ENCODE measurements at regions not wholly inside any gene's neighbourhood (a gene's known extent, or its start where the extent isn't known, plus 50 kb on each side); places are given as distances from the start of the nearest gene placed in this dataset.

GRCh38 chr2:196318517-196319377 is 147.4 kb upstream of the STK17B start:
- H3K9me3 Mint-ChIP-seq: no peaks in the 10 kb centered on the region
- no peaks in the 10 kb centered on the region for H3K4me1 Mint-ChIP-seq
- no peak overlapping the region for H3K27ac Mint-ChIP-seq
- no peak overlapping the region for H3K4me3 Mint-ChIP-seq
- no peaks in the 10 kb centered on the region for H3K36me3 Mint-ChIP-seq
- CTCF ChIA-PET: no interaction called here
- no peak for DNase-seq
- peaks cover 11% of the 10 kb centered on the region for H3K27me3 Mint-ChIP-seq

GRCh38 chr2:196322973-196323810 is 151.8 kb upstream of the STK17B start:
- Mint-ChIP-seq H3K27ac (no peak overlapping the region), H3K9me3 (no peaks in the 10 kb centered on the region), H3K4me3 (no peak overlapping the region), H3K36me3 (no peaks in the 10 kb centered on the region), H3K4me1 (no peaks in the 10 kb centered on the region), H3K27me3 (peaks cover 20% of the 10 kb centered on the region)
- DNase-seq: no peak
- CTCF ChIA-PET: no interaction called here

- H3K9me3 Mint-ChIP-seq: no peaks in the 10 kb centered on the region
- CTCF ChIA-PET: no interaction called here
- no peaks in the 10 kb centered on the region for H3K36me3 Mint-ChIP-seq
- no peak overlapping the region for H3K27ac Mint-ChIP-seq
- H3K4me1 Mint-ChIP-seq: no peaks in the 10 kb centered on the region
- H3K27me3 Mint-ChIP-seq: peaks cover 10% of the 10 kb centered on the region
- DNase-seq: no peak
- no peak overlapping the region for H3K4me3 Mint-ChIP-seq
These were observed 152.8 kb upstream of the STK17B start for GRCh38 chr2:196324211-196324610.

- Mint-ChIP-seq H3K27me3 (peaks cover 10% of the 10 kb centered on the region), H3K36me3 (no peaks in the 10 kb centered on the region), H3K9me3 (no peaks in the 10 kb centered on the region), H3K4me3 (no peak overlapping the region), H3K27ac (no peak overlapping the region), H3K4me1 (no peaks in the 10 kb centered on the region)
- CTCF ChIA-PET: interaction anchor here (0.9 kb wide), 1 partner anchor 9 kb away, joined by 3 read pairs; no protein-coding TSS in a partner anchor
- no peak for DNase-seq
These were observed 156.8 kb upstream of the STK17B start for GRCh38 chr2:196328088-196328680.

GRCh38 chr2:196329959-196330358 is 158.6 kb upstream of the STK17B start:
- CTCF ChIA-PET: interaction anchor here (0.7 kb wide), 1 partner anchor 174 kb away, joined by 5 read pairs; no protein-coding TSS in a partner anchor
- Mint-ChIP-seq H3K27ac (no peak overlapping the region), H3K36me3 (no peaks in the 10 kb centered on the region), H3K27me3 (peaks cover 6% of the 10 kb centered on the region), H3K9me3 (no peaks in the 10 kb centered on the region), H3K4me3 (no peak overlapping the region), H3K4me1 (no peaks in the 10 kb centered on the region)
- DNase-seq: no peak

GRCh38 chr2:196330645-196331044 is 159.3 kb upstream of the STK17B start:
- Mint-ChIP-seq H3K4me3 (no peak overlapping the region), H3K9me3 (no peaks in the 10 kb centered on the region), H3K27me3 (no peaks in the 10 kb centered on the region), H3K4me1 (no peaks in the 10 kb centered on the region), H3K27ac (no peak overlapping the region), H3K36me3 (no peaks in the 10 kb centered on the region)
- CTCF ChIA-PET: interaction anchor here (0.7 to 1.5 kb wide), 2 partner anchors 175 to 253 kb away, joined by 4 to 5 read pairs; no protein-coding TSS in a partner anchor
- DNase-seq: no peak

- Mint-ChIP-seq H3K4me3 (no peak overlapping the region), H3K27ac (no peak overlapping the region), H3K9me3 (no peaks in the 10 kb centered on the region), H3K27me3 (peaks cover 4% of the 10 kb centered on the region), H3K36me3 (no peaks in the 10 kb centered on the region), H3K4me1 (no peaks in the 10 kb centered on the region)
- CTCF ChIA-PET: interaction anchor here (1.5 kb wide), 1 partner anchor 253 kb away, joined by 4 read pairs; no protein-coding TSS in a partner anchor
- no peak for DNase-seq
These were observed 159.8 kb upstream of the STK17B start for GRCh38 chr2:196331143-196331542.

- no peaks in the 10 kb centered on the region for H3K4me1 Mint-ChIP-seq
- CTCF ChIA-PET: interaction anchor here (0.6 to 1.5 kb wide), 4 partner anchors 10 to 427 kb away, joined by 3 to 4 read pairs (median 3); no protein-coding TSS in a partner anchor
These were observed 160.5 kb upstream of the STK17B start for GRCh38 chr2:196331851-196332250.

GRCh38 chr2:196333397-196333796 is 162.0 kb upstream of the STK17B start:
- peaks cover 4% of the 10 kb centered on the region for H3K27me3 Mint-ChIP-seq
- CTCF ChIA-PET: interaction anchor here (5.5 kb wide), 1 partner anchor 254 kb away, joined by 145 read pairs; no protein-coding TSS in a partner anchor
- no peaks in the 10 kb centered on the region for H3K4me1 Mint-ChIP-seq
- no peaks in the 10 kb centered on the region for H3K36me3 Mint-ChIP-seq
- H3K9me3 Mint-ChIP-seq: no peaks in the 10 kb centered on the region
- H3K4me3 Mint-ChIP-seq: no peak overlapping the region
- DNase-seq: no peak
- H3K27ac Mint-ChIP-seq: no peak overlapping the region

More at GRCh38 chr2:196331851-196332250, 160.5 kb upstream of the STK17B start:
- peaks cover 4% of the 10 kb centered on the region for H3K27me3 Mint-ChIP-seq
- no peaks in the 10 kb centered on the region for H3K9me3 Mint-ChIP-seq
- H3K27ac Mint-ChIP-seq: no peak overlapping the region
- no peak for DNase-seq
- no peak overlapping the region for H3K4me3 Mint-ChIP-seq
- H3K36me3 Mint-ChIP-seq: no peaks in the 10 kb centered on the region

GRCh38 chr2:196334710-196335109 is 163.3 kb upstream of the STK17B start:
- Mint-ChIP-seq H3K9me3 (no peaks in the 10 kb centered on the region), H3K27me3 (peaks cover 4% of the 10 kb centered on the region), H3K36me3 (no peaks in the 10 kb centered on the region), H3K4me1 (no peaks in the 10 kb centered on the region), H3K4me3 (no peak overlapping the region), H3K27ac (no peak overlapping the region)
- no peak for DNase-seq
- CTCF ChIA-PET: interaction anchor here (0.6 to 5.5 kb wide), 5 partner anchors 30 to 268 kb away, joined by 3 to 145 read pairs (median 4); partner anchors contain the start of gene DNAH7

- Mint-ChIP-seq H3K9me3 (no peaks in the 10 kb centered on the region), H3K4me1 (no peaks in the 10 kb centered on the region), H3K27me3 (peaks cover 5% of the 10 kb centered on the region), H3K4me3 (no peak overlapping the region), H3K36me3 (no peaks in the 10 kb centered on the region), H3K27ac (no peak overlapping the region)
- DNase-seq: no peak
- CTCF ChIA-PET: interaction anchor here (0.6 to 5.5 kb wide), 5 partner anchors 30 to 267 kb away, joined by 3 to 145 read pairs (median 11); partner anchors contain the start of gene DNAH7
These were observed 163.8 kb upstream of the STK17B start for GRCh38 chr2:196335221-196335634.

- CTCF ChIA-PET: interaction anchor here (0.8 to 5.5 kb wide), 16 partner anchors 10 to 268 kb away, joined by 3 to 145 read pairs (median 6); partner anchors contain the start of gene DNAH7
- no peaks in the 10 kb centered on the region for H3K9me3 Mint-ChIP-seq
These were observed 164.8 kb upstream of the STK17B start for GRCh38 chr2:196336207-196336606.

GRCh38 chr2:196336715-196337114 is 165.3 kb upstream of the STK17B start:
- H3K9me3 Mint-ChIP-seq: no peaks in the 10 kb centered on the region
- DNase-seq: no peak
- H3K36me3 Mint-ChIP-seq: no peaks in the 10 kb centered on the region

More at GRCh38 chr2:196336207-196336606, 164.8 kb upstream of the STK17B start:
- no peak for DNase-seq
- H3K4me1 Mint-ChIP-seq: no peaks in the 10 kb centered on the region
- peaks cover 11% of the 10 kb centered on the region for H3K27me3 Mint-ChIP-seq
- no peak overlapping the region for H3K4me3 Mint-ChIP-seq
- no peaks in the 10 kb centered on the region for H3K36me3 Mint-ChIP-seq
- no peak overlapping the region for H3K27ac Mint-ChIP-seq

More at GRCh38 chr2:196336715-196337114, 165.3 kb upstream of the STK17B start:
- CTCF ChIA-PET: interaction anchor here (0.6 to 5.5 kb wide), 26 partner anchors 9 to 489 kb away, joined by 3 to 145 read pairs (median 4); partner anchors contain the start of gene DNAH7
- Mint-ChIP-seq H3K27me3 (peaks cover 14% of the 10 kb centered on the region), H3K27ac (no peak overlapping the region), H3K4me1 (no peaks in the 10 kb centered on the region), H3K4me3 (no peak overlapping the region)
